Choroid plexus epithelial cell (primary cell): ENCODE measurements at regions not wholly inside any gene's neighbourhood (a gene's known extent, or its start where the extent isn't known, plus 50 kb on each side); places are given as distances from the start of the nearest gene placed in this dataset.

Experiments used
- DNase-seq: peaks from one replicate; pipeline ENCODE4 v3.0.0-alpha.2; 2010; ENCODE audit warnings: low read depth
- H3K4me3 ChIP-seq: 2 replicates; pipeline ENCODE4 v1.5.1; 2011; ENCODE audit warnings: low read depth, mild to moderate bottlenecking, control low read depth, low read length, moderate library complexity
- CTCF ChIP-seq: conservative IDR thresholded peaks from 2 replicates; pipeline ENCODE4 v1.5.1; 2011; ENCODE audit warnings: low read depth, mild to moderate bottlenecking, control low read depth, inconsistent platforms, low read length, moderate library complexity

- no peak for TF ChIP-seq CTCF
- DNase-seq: no peak
- H3K4me3 ChIP-seq: no peak overlapping the region
Observed at GRCh38 chr16:76959166-76959565, 231.8 kb upstream of the MON1B start.

GRCh38 chr16:76963614-76964315 lies 227.2 kb upstream of the MON1B start:
- no peak overlapping the region for H3K4me3 ChIP-seq
- no peak for TF ChIP-seq CTCF
- no peak for DNase-seq

GRCh38 chr16:76964464-76965154 lies 226.4 kb upstream of the MON1B start:
- no peak for DNase-seq
- no peak overlapping the region for H3K4me3 ChIP-seq
- no peak for TF ChIP-seq CTCF

GRCh38 chr16:76970087-76970744 lies 220.8 kb upstream of the MON1B start:
- DNase-seq: peak; percentile 4
- no peak overlapping the region for H3K4me3 ChIP-seq

GRCh38 chr16:76970745-76971099 lies 220.3 kb upstream of the MON1B start:
- no peak for DNase-seq
- TF ChIP-seq CTCF: no peak
- H3K4me3 ChIP-seq: no peak overlapping the region

More at GRCh38 chr16:76970087-76970744, 220.8 kb upstream of the MON1B start:
- no peak for TF ChIP-seq CTCF

GRCh38 chr16:76976101-76976500 lies 214.9 kb upstream of the MON1B start:
- no peak for DNase-seq
- TF ChIP-seq CTCF: no peak
- no peak overlapping the region for H3K4me3 ChIP-seq
